ENCODE measurements at regions not wholly inside any gene's neighbourhood (a gene's known extent, or its start where the extent isn't known, plus 50 kb on each side); places are given as distances from the start of the nearest gene placed in this dataset.

DNA sequence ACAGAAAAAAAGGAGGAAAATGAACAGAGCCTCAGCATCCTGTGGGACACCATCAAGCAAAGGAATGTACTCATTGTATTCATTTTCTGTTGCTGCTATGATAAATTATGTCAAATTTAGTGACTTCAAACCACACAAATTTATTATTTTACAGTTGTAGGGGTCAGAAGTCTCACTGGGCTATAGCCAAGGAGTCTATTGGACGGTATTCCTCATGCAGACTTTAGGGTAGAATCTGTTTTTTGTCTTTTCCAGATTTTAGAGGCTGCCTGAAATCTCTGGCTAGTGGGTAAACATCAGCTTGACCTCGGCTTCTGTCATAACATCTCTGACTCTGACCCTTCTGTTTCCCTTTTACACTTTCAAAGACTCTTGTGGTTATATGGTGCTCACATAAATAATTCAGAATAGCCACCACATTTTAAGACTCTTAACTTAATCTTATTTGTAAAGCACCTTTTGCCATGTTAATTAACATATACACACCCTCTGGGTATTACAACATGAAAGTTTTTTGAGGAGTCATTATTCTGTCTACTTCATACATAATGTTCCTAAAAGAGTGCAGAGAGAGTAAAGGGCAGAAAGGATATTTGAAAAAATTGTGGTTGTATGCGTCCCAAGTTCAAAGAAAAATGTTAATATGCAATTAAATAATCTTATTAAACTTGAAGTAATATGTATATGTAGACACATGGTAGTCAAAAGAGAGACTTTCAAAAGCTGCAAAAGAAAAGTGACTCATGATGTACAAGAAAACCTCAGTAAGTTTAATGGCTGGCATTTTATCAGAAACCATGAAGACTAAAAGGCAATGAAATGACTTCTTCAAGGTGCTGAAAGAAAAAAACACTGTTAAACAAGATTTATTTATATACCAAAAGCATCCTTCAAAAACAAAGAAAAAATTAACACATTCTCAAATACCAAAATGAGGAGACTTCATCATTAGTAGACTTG is 70.8 kb upstream of the MEOX2 start:
- TF ChIP-seq, protein P1, sequence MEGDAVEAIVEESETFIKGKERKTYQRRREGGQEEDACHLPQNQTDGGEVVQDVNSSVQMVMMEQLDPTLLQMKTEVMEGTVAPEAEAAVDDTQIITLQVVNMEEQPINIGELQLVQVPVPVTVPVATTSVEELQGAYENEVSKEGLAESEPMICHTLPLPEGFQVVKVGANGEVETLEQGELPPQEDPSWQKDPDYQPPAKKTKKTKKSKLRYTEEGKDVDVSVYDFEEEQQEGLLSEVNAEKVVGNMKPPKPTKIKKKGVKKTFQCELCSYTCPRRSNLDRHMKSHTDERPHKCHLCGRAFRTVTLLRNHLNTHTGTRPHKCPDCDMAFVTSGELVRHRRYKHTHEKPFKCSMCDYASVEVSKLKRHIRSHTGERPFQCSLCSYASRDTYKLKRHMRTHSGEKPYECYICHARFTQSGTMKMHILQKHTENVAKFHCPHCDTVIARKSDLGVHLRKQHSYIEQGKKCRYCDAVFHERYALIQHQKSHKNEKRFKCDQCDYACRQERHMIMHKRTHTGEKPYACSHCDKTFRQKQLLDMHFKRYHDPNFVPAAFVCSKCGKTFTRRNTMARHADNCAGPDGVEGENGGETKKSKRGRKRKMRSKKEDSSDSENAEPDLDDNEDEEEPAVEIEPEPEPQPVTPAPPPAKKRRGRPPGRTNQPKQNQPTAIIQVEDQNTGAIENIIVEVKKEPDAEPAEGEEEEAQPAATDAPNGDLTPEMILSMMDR (IDR thresholded peaks at IDR 0.05; ENCODE audit: insufficient read depth, low read depth, low read length, missing control alignments): no peak
- no peak for DNase-seq (ENCODE audit: low read depth)
- no peak overlapping the region for H3K4me3 ChIP-seq (ENCODE audit: low read length)

DNA sequence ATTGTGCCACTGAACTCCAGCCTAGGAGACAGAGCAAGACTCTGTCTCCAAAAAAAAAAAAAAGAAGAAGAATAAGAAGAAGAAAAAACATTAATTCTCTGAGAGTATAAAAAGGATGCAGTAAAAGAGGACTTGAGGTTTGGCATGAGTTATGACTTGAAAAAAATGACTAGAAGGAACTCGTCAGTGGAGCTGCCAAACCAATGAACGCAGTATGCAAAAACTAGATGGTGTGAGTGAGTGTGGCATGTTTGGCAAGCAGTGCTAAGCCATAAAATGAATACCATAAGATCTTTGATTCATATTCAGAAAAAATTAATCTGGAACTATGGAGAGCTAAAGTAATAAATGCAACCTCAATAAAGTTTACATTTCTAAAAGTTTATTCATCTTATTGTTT is 68.6 kb upstream of the MEOX2 start:
- no peak overlapping the region for H3K4me3 ChIP-seq (ENCODE audit: low read length)
- TF ChIP-seq, protein P1 (IDR thresholded peaks at IDR 0.05; ENCODE audit: insufficient read depth, low read depth, low read length, missing control alignments): no peak
- DNase-seq (ENCODE audit: low read depth): no peak

DNA sequence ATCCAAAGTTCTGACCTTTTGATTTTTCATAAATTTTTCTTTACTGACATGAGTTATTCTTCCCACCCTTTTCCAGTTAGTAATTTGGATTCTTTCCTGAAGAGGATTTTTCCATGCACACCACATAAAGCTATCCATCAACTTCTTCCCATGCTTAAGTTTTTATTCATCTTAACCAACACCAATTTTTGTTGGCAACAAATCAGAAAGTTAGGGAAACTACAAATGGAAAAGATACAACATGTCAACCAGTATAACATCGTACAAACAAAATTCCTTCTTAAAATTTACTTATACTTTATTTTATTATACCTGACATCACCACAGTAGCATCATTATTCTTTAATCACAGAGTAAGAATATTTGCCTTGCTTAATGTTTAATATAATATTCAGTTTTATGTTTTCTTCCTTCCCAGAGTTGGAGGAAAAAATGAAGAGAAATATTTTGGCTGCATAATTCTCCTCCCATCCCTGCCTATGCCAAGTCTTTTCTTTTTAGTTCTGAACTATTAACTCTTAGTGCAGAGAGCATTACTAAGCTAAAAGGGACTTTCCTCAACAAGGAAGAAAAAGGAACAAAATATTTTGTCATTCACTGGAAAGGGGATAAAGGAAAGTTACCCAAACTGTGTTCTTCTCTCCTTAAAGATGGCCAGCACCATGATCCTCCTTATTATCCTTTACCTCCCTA is 67.5 kb upstream of the MEOX2 start:
- no peak overlapping the region for H3K4me3 ChIP-seq (ENCODE audit: low read length)
- DNase-seq (ENCODE audit: low read depth): no peak
- TF ChIP-seq, protein P1 (IDR thresholded peaks at IDR 0.05; ENCODE audit: insufficient read depth, low read depth, low read length, missing control alignments): no peak

DNA sequence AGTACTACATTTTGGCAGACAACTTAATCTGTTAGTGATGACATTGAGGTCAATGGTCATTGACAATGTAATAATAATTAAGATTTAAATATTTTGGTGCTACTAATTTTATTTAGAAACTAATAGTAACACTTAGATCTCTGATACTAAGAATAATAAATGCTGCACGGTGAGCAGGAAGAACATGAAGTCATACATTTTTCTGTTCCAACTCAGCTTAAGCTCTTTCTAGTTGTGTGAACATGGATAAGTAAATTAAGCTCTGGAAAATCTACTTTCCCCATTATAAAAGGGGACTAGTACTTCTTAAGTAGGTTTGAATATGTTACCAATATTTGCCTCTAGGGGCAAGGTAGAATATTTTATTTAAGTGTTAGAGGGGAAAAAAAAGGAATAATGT is 65.9 kb upstream of the MEOX2 start:
- no peak overlapping the region for H3K4me3 ChIP-seq (ENCODE audit: low read length)
- TF ChIP-seq, protein P1 (IDR thresholded peaks at IDR 0.05; ENCODE audit: insufficient read depth, low read depth, low read length, missing control alignments): no peak
- no peak for DNase-seq (ENCODE audit: low read depth)

DNA sequence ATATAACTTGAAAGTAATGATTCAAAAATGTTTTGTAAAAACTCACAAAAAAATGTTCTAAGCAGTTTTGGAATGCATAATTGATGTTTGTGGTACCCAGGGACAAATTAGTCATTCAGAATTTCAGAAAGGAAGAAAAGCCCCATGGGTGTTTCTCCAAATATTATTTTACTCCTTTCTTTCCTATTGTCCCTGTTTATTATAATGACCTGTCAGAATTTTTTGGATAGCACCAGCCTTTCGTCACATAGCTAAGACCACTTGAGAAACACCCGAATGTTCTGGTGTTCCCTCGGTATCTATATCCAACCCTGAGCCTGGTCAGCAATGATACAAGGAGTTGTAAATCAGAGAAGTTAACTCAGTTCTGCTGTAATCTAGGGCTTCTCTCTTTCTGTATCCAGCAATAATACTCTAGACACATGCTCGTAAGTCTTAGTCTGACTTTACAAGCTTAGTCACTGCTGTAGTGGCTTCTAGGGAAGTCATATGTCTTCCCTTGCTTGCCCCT is 64.8 kb upstream of the MEOX2 start:
- TF ChIP-seq, protein P1 (IDR thresholded peaks at IDR 0.05; ENCODE audit: insufficient read depth, low read depth, low read length, missing control alignments): no peak
- H3K4me3 ChIP-seq (ENCODE audit: low read length): no peak overlapping the region
- DNase-seq (ENCODE audit: low read depth): no peak

DNA sequence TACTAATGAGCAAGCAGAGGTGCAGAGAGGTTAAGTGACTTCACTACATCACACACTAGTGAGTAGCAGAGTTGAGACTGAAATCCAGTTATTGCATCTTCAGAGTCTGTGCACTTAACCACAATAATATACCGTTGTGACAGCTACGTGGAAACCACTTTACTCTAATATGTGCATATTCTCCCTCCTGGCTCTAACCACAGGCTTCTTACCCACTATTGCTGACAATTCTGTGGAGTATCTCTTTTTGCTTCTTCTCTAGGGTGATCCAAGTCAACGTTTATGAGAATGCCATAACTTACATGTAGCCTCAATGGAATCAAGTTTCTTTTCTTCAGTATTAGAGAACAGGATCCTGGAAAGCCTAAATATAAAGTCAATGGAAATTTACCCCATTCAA is 64.2 kb upstream of the MEOX2 start:
- no peak overlapping the region for H3K4me3 ChIP-seq (ENCODE audit: low read length)
- no peak for DNase-seq (ENCODE audit: low read depth)
- TF ChIP-seq, protein P1 (IDR thresholded peaks at IDR 0.05; ENCODE audit: insufficient read depth, low read depth, low read length, missing control alignments): no peak
